Gastroesophageal sphincter (tissue), 4 donors: ENCODE measurements at regions not wholly inside any gene's neighbourhood (a gene's known extent, or its start where the extent isn't known, plus 50 kb on each side); places are given as distances from the start of the nearest gene placed in this dataset.
A peak's percentile ranks its signal among the peaks of the same experiment; 100 is the strongest.

Source experiments
- ATAC-seq: fragments of 150-250 bp; one replicate; pipeline ENCODE4 v1.9.1; 2016; ENCODE audit warnings: mild to moderate bottlenecking, moderate library complexity
- H3K27ac ChIP-seq, 4 donors: fragments of 200-600 bp; sonication (generic) in 3 of 4; 1 replicate in 3 of 4; 2 replicates in 1 of 4; pipeline ENCODE4 v1.5.1; 2016 to 2019
- H3K27me3 ChIP-seq: fragments of 200-600 bp; sonication (generic); one replicate; pipeline ENCODE4 v1.5.1; 2019
- H3K36me3 ChIP-seq, 2 donors: fragments of 200-600 bp; sonication (generic); one replicate each; pipeline ENCODE4 v1.5.1; 2019; ENCODE audit warnings: control low read depth in 1 of 2
- H3K4me1 ChIP-seq, 3 donors: fragments of 200-600 bp; sonication (generic); 1 replicate in 2 of 3; 2 replicates in 1 of 3; pipeline ENCODE4 v1.5.1; 2016 to 2019; ENCODE audit warnings: control low read depth in 2 of 3
- H3K4me3 ChIP-seq, 2 donors: fragments of 200-600 bp; sonication (generic); one replicate each; pipeline ENCODE4 v1.5.1; 2019; ENCODE audit warnings: mild to moderate bottlenecking in 1 of 2, moderate library complexity in 1 of 2
- H3K9me3 ChIP-seq, 3 donors: fragments of 200-600 bp; sonication (generic); one replicate each; pipeline ENCODE4 v1.5.1; 2017 to 2019; ENCODE audit warnings: control low read depth in 2 of 3
- CTCF ChIP-seq, 4 experiments: fragments of 200-600 bp in 2 of 4; fragments of 450-650 bp in 2 of 4; sonication (generic) in 1 of 4; IDR thresholded peaks; one replicate each; pipeline ENCODE4 v1.5.1; 2017 to 2019; ENCODE audit warnings: antibody characterized with exemption in 4 of 4, mild to moderate bottlenecking in 2 of 4, moderate library complexity in 2 of 4
- EP300 ChIP-seq: sonication (generic); formaldehyde crosslinking; IDR thresholded peaks from one replicate; pipeline ENCODE4 v1.6.1; 2017; ENCODE audit warnings: antibody characterized with exemption, mild to moderate bottlenecking
- POLR2A ChIP-seq, 2 donors: fragments of 450-650 bp; IDR thresholded peaks; one replicate each; pipeline ENCODE4 v1.6.1; 2017; ENCODE audit warnings: antibody characterized with exemption in 2 of 2, mild to moderate bottlenecking in 2 of 2, moderate library complexity in 1 of 2
- POLR2AphosphoS5 ChIP-seq: sonication (generic); formaldehyde crosslinking; IDR thresholded peaks from one replicate; pipeline ENCODE4 v1.6.1; 2017; ENCODE audit warnings: antibody characterized with exemption
- WGBS, 2 donors: methylation state at CpG; one replicate each; pipeline ENCODE4 v1.1.5; 2018; ENCODE audit warnings: low coverage in 1 of 2; 5-methylcytosine and 5-hydroxymethylcytosine counted together

- no peak for TF ChIP-seq POLR2AphosphoS5
- no peak for TF ChIP-seq CTCF (IDR thresholded peaks at IDR 0.05)
- no peak for TF ChIP-seq POLR2A (IDR thresholded peaks at IDR 0.05)
- TF ChIP-seq EP300 = no peak
- Histone ChIP-seq H3K9me3 (no peaks in the 10 kb centered on the region), H3K27ac (no peak overlapping the region), H3K36me3 (no peaks in the 10 kb centered on the region), H3K27me3 (no peaks in the 10 kb centered on the region), H3K4me1 (no peaks in the 10 kb centered on the region), H3K4me3 (no peak overlapping the region)
- ATAC-seq = no peak
Observed at GRCh38 chrX:78545233-78545632, 113.9 kb downstream of the RTL3 start.

GRCh38 chrX:78543281-78543680, 115.8 kb downstream of the RTL3 start:
- H3K27ac ChIP-seq = no peak overlapping the region
- H3K9me3 ChIP-seq = no peaks in the 10 kb centered on the region
- no peaks in the 10 kb centered on the region for H3K4me1 ChIP-seq
- no peak for ATAC-seq
- H3K36me3 ChIP-seq = no peaks in the 10 kb centered on the region
- no peaks in the 10 kb centered on the region for H3K27me3 ChIP-seq
- H3K4me3 ChIP-seq = no peak overlapping the region
- no peak for TF ChIP-seq CTCF (IDR thresholded peaks at IDR 0.05)
- TF ChIP-seq POLR2AphosphoS5 = no peak
- no peak for TF ChIP-seq POLR2A (IDR thresholded peaks at IDR 0.05)
- no peak for TF ChIP-seq EP300
- WGBS, 2 donors = 100% methylated on average over 1 of the region's 1 CpG; no CpG with 5 or more reads in 1 of the 2 donors

- no peak for ATAC-seq
- Histone ChIP-seq H3K36me3 (no peaks in the 10 kb centered on the region), H3K9me3 (no peaks in the 10 kb centered on the region), H3K4me3 (no peak overlapping the region), H3K27me3 (no peaks in the 10 kb centered on the region), H3K4me1 (no peaks in the 10 kb centered on the region), H3K27ac (no peak overlapping the region)
- 72 to 80% methylated on average over 1 to 2 of the region's 2 CpGs for WGBS, 2 donors
- no peak for TF ChIP-seq POLR2A (IDR thresholded peaks at IDR 0.05)
- no peak for TF ChIP-seq POLR2AphosphoS5
- no peak for TF ChIP-seq EP300
- TF ChIP-seq CTCF (IDR thresholded peaks at IDR 0.05) = no peak
Observed at GRCh38 chrX:78540171-78540570, 119.0 kb downstream of the RTL3 start.

GRCh38 chrX:78534221-78534620, 124.9 kb downstream of the RTL3 start:
- Histone ChIP-seq H3K4me3 (no peak overlapping the region), H3K27ac (peak overlapping the region in 2 of 4 donors; percentile 21 to 24), H3K9me3 (no peaks in the 10 kb centered on the region), H3K4me1 (peaks cover 0 to 28% (median 0%) of the 10 kb centered on the region in 3 donors), H3K27me3 (no peaks in the 10 kb centered on the region), H3K36me3 (no peaks in the 10 kb centered on the region)
- no peak for TF ChIP-seq POLR2AphosphoS5
- no peak for TF ChIP-seq CTCF (IDR thresholded peaks at IDR 0.05)
- TF ChIP-seq POLR2A (IDR thresholded peaks at IDR 0.05) = no peak
- TF ChIP-seq EP300 = no peak
- ATAC-seq = no peak
- WGBS, 2 donors = 28% methylated on average over 2 of the region's 2 CpGs; no CpG with 5 or more reads in 1 of the 2 donors

- Histone ChIP-seq H3K4me1 (peaks cover 0 to 28% (median 0%) of the 10 kb centered on the region in 3 donors), H3K36me3 (no peaks in the 10 kb centered on the region), H3K9me3 (no peaks in the 10 kb centered on the region), H3K4me3 (no peak overlapping the region), H3K27me3 (no peaks in the 10 kb centered on the region), H3K27ac (peak overlapping the region in 2 of 4 donors; percentile 41 to 53)
- ATAC-seq = no peak
- TF ChIP-seq POLR2A (IDR thresholded peaks at IDR 0.05) (no peak), POLR2AphosphoS5 (peak; percentile 17), EP300 (no peak), CTCF (IDR thresholded peaks at IDR 0.05) (no peak)
Observed at GRCh38 chrX:78532363-78532762, 126.8 kb downstream of the RTL3 start.
